Cardiac fibroblast (primary cell): ENCODE measurements at regions not wholly inside any gene's neighbourhood (a gene's known extent, or its start where the extent isn't known, plus 50 kb on each side); places are given as distances from the start of the nearest gene placed in this dataset.

Experiments
- DNase-seq, 2 donors: peaks; one replicate each; pipeline versions ENCODE4 v3.0.0 to v3.0.0-alpha.2; 2010; ENCODE audit warnings: low read depth in 2 of 2
- H3K4me3 ChIP-seq, 2 donors: replicated peaks in 1 of 2; 1 replicate in 1 of 2; 2 replicates in 1 of 2; pipeline ENCODE4 v1.5.1; 2011; ENCODE audit warnings: low read depth in 2 of 2, low read length in 2 of 2, mild to moderate bottlenecking in 2 of 2, moderate library complexity in 1 of 2
- CTCF ChIP-seq: IDR thresholded peaks from one replicate; pipeline ENCODE4 v1.5.1; 2011; ENCODE audit warnings: low read depth, mild to moderate bottlenecking, low read length, inconsistent platforms

DNA sequence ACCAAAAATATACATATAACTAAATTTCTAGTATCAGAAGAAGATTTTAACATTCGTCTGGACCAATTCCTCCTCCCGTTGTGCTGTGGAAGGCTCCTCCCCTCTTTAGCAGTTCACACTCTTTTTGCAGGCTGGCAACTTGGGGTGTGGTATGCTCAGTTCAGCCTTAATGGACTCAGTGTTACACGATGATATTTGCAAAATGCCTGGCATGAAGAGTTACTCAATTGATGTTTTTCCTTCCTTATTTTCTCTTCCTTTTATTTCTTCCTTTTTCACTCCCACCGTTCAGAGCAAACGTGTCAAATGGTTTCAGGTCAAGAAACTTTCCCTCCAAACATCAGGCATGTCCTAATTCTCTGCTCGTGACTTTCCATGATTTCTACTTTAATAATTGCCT is 248.3 kb downstream of the PHF14 start:
- no peak for TF ChIP-seq CTCF
- DNase-seq: no peak
- H3K4me3 ChIP-seq: no peak overlapping the region

DNA sequence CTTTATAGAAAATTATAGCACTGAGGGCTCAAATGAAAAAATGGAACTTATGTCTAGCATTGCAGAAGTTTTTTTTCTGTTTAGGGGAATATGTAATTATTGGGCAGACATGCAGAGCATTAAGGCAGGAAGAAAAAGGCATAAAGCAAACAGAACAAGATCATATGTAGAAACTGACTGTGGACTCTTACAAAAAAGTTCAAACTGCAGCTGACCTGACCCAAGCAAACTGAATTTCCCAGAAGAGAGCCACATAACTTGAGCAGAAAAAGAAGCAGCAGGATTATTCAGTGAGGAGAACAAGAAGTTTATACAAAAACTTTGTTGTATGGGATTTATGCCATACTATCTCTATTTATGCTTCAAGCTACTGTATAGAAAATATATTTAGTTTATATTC is 250.9 kb downstream of the PHF14 start:
- H3K4me3 ChIP-seq: no peak overlapping the region
- no peak for DNase-seq
- no peak for TF ChIP-seq CTCF

GRCh38 chr7:11228515-11228914 is 254.8 kb downstream of the PHF14 start:
- peak; percentile 55 to 72 for DNase-seq
- H3K4me3 ChIP-seq: no peak overlapping the region
- TF ChIP-seq CTCF: no peak

GRCh38 chr7:11231190-11231589 is 257.5 kb downstream of the PHF14 start:
- TF ChIP-seq CTCF: no peak

GRCh38 chr7:11232462-11232861 is 258.8 kb downstream of the PHF14 start:
- DNase-seq: peak in 1 of 2 donors; percentile 54
- TF ChIP-seq CTCF: no peak

More at GRCh38 chr7:11231190-11231589, 257.5 kb downstream of the PHF14 start:
- no peak for DNase-seq
- H3K4me3 ChIP-seq: no peak overlapping the region

GRCh38 chr7:11233871-11234270 is 260.2 kb downstream of the PHF14 start:
- DNase-seq: no peak
- TF ChIP-seq CTCF: no peak
- no peak overlapping the region for H3K4me3 ChIP-seq

More at GRCh38 chr7:11232462-11232861, 258.8 kb downstream of the PHF14 start:
- no peak overlapping the region for H3K4me3 ChIP-seq

DNA sequence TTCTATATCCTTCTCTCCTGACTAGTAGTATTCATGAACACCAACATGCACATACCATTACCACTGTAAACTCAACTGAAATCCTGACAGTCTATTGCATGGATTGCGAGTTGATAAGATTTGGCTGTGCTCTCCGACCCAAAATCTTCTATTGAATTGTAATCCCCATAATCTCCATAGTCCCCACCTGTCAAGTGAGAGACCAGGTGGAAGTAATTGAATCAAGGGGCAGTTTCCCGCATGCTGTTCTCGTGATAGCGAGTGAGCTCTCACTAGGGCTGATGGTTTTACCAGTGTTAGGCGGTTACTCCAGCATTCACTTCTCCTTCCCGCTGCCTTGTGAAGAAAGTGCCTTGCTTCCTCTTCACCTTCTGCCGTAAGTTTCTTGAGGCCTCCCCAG is 261.8 kb downstream of the PHF14 start:
- H3K4me3 ChIP-seq: no peak overlapping the region
- no peak for DNase-seq
- no peak for TF ChIP-seq CTCF
